ENCODE measurements at regions not wholly inside any gene's neighbourhood (a gene's known extent, or its start where the extent isn't known, plus 50 kb on each side); places are given as distances from the start of the nearest gene placed in this dataset.

DNA sequence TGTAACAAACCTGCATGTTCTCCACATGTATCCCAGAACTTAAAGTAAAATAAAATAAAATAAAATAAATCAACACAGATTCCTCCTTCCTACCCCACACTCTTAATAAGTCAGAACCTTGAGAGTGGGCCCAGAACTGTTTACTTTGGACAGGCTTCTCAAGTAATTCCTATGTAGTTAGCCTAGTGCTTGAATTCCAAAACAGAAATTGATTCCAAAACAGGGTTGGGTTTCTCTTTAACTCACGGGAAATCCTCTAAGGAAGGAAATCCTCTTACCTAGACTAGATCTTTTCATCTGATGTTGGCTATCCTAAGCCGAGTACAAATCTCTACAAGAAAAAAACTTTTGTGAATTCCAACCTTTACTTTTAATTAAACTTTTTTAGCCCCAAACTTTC, 324.7 kb upstream of the C16orf82 start:
- H4K20me1 ChIP-seq (ENCODE audit: insufficient read depth, low read length), result no peaks in the 10 kb centered on the region
- H3K9ac ChIP-seq (ENCODE audit: insufficient read depth, low read depth, low read length), result no peak overlapping the region
- intact Hi-C loops (cut with micrococcal nuclease; ENCODE audit: unreplicated experiment) (no loop called here), in situ Hi-C loops (cut with HindIII; ENCODE audit: extremely low pct_ligation_motif_present, low pct_unique_long_range_greater_than_20kb) (no loop called here)
- H3K4me1 ChIP-seq (ENCODE audit: insufficient read depth, low read length), result no peaks in the 10 kb centered on the region
- ATAC-seq (no peak), FAIRE-seq (no peak), DNase-seq (ENCODE audit: low spot score) (no peak)
- no peaks in the 10 kb centered on the region for H3K36me3 ChIP-seq (replicated peaks in 1 of 2; ENCODE audit: control insufficient read depth in 1 of 2, insufficient read depth in 2 of 2, low read length in 2 of 2)
- CTCF ChIA-PET (ENCODE audit: low intra/inter-chr PET ratio, low total read pairs), result no interaction called here
- no TSS peak for BruUV-seq (replicated peaks)
- 0 out of 5 replicates have a peak, but pooled peaks cover 0 to 5% of the 10 kb centered on the region in 2 experiments for H3K27me3 ChIP-seq (ENCODE audit: control insufficient read depth in 1 of 2, insufficient read depth in 2 of 2, low read length in 2 of 2)
- H3K27ac ChIP-seq (ENCODE audit: extremely low read length, insufficient read depth, low read length), result no peak overlapping the region
- H3K79me2 ChIP-seq (ENCODE audit: insufficient read depth, low read length), result no peaks in the 10 kb centered on the region
- H3K9me3 ChIP-seq (ENCODE audit: low read length), result no peaks in the 10 kb centered on the region
- H3K4me3 ChIP-seq (replicated peaks in 1 of 3; ENCODE audit: insufficient read depth in 1 of 3, low read depth in 2 of 3, low read length in 3 of 3), result no peak overlapping the region
- no peak overlapping the region for H2AFZ ChIP-seq (ENCODE audit: low read length)
- POLR2A ChIA-PET, result no interaction called here
- H3K4me2 ChIP-seq (ENCODE audit: low read depth, low read length), result no peak overlapping the region
- 1% methylated on average over 2 of the region's 2 CpGs for WGBS (ENCODE audit: low lambda C conversion rate)
- TF ChIP-seq, protein P1, sequence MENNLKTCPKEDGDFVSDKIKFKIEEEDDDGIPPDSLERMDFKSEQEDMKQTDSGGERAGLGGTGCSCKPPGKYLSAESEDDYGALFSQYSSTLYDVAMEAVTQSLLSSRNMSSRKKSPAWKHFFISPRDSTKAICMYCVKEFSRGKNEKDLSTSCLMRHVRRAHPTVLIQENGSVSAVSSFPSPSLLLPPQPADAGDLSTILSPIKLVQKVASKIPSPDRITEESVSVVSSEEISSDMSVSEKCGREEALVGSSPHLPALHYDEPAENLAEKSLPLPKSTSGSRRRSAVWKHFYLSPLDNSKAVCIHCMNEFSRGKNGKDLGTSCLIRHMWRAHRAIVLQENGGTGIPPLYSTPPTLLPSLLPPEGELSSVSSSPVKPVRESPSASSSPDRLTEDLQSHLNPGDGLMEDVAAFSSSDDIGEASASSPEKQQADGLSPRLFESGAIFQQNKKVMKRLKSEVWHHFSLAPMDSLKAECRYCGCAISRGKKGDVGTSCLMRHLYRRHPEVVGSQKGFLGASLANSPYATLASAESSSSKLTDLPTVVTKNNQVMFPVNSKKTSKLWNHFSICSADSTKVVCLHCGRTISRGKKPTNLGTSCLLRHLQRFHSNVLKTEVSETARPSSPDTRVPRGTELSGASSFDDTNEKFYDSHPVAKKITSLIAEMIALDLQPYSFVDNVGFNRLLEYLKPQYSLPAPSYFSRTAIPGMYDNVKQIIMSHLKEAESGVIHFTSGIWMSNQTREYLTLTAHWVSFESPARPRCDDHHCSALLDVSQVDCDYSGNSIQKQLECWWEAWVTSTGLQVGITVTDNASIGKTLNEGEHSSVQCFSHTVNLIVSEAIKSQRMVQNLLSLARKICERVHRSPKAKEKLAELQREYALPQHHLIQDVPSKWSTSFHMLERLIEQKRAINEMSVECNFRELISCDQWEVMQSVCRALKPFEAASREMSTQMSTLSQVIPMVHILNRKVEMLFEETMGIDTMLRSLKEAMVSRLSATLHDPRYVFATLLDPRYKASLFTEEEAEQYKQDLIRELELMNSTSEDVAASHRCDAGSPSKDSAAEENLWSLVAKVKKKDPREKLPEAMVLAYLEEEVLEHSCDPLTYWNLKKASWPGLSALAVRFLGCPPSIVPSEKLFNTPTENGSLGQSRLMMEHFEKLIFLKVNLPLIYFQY (CRISPR knock-in tag; IDR thresholded peaks at IDR 0.05; ENCODE audit: borderline replicate concordance), result no peak
- TF ChIP-seq, protein P2, sequence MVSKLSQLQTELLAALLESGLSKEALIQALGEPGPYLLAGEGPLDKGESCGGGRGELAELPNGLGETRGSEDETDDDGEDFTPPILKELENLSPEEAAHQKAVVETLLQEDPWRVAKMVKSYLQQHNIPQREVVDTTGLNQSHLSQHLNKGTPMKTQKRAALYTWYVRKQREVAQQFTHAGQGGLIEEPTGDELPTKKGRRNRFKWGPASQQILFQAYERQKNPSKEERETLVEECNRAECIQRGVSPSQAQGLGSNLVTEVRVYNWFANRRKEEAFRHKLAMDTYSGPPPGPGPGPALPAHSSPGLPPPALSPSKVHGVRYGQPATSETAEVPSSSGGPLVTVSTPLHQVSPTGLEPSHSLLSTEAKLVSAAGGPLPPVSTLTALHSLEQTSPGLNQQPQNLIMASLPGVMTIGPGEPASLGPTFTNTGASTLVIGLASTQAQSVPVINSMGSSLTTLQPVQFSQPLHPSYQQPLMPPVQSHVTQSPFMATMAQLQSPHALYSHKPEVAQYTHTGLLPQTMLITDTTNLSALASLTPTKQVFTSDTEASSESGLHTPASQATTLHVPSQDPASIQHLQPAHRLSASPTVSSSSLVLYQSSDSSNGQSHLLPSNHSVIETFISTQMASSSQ (IDR thresholded peaks at IDR 0.05; ENCODE audit: low read depth), result no peak
- TF ChIP-seq, protein P2 (CRISPR knock-in tag; IDR thresholded peaks at IDR 0.05; ENCODE audit: borderline replicate concordance), result no peak
- TF ChIP-seq SRSF4 (IDR thresholded peaks at IDR 0.05; ENCODE audit: low read depth, low read length, poor library complexity, severe bottlenecking) (no peak), ZNF687 (CRISPR knock-in tag; IDR thresholded peaks at IDR 0.05) (no peak), SRY (CRISPR knock-in tag; IDR thresholded peaks at IDR 0.05) (no peak), MTA1 (CRISPR knock-in tag; IDR thresholded peaks at IDR 0.05; ENCODE audit: borderline replicate concordance) (no peak), CBX2 (IDR thresholded peaks at IDR 0.05; ENCODE audit: low read depth, low read length) (no peak), CBX2 (CRISPR knock-in tag; IDR thresholded peaks at IDR 0.05; ENCODE audit: low read depth) (no peak)
- TF ChIP-seq, protein P3, sequence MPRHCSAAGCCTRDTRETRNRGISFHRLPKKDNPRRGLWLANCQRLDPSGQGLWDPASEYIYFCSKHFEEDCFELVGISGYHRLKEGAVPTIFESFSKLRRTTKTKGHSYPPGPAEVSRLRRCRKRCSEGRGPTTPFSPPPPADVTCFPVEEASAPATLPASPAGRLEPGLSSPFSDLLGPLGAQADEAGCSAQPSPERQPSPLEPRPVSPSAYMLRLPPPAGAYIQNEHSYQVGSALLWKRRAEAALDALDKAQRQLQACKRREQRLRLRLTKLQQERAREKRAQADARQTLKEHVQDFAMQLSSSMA (CRISPR knock-in tag; IDR thresholded peaks at IDR 0.05), result no peak
- TF ChIP-seq, protein P4, sequence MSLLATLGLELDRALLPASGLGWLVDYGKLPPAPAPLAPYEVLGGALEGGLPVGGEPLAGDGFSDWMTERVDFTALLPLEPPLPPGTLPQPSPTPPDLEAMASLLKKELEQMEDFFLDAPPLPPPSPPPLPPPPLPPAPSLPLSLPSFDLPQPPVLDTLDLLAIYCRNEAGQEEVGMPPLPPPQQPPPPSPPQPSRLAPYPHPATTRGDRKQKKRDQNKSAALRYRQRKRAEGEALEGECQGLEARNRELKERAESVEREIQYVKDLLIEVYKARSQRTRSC (CRISPR knock-in tag; IDR thresholded peaks at IDR 0.05; ENCODE audit: low read depth), result no peak

Data from HepG2 (cell line).